HG03342 (cell line): ENCODE measurements at regions not wholly inside any gene's neighbourhood (a gene's known extent, or its start where the extent isn't known, plus 50 kb on each side); places are given as distances from the start of the nearest gene placed in this dataset.

ENCODE experiments used
- ATAC-seq: cut with Tn5 transposase; IDR thresholded peaks from one replicate; pipeline ENCODE4 v1.9.1; 2021; ENCODE audit warnings: mild to moderate bottlenecking, moderate library complexity; ENCODE audit not compliant: unreplicated experiment

DNA sequence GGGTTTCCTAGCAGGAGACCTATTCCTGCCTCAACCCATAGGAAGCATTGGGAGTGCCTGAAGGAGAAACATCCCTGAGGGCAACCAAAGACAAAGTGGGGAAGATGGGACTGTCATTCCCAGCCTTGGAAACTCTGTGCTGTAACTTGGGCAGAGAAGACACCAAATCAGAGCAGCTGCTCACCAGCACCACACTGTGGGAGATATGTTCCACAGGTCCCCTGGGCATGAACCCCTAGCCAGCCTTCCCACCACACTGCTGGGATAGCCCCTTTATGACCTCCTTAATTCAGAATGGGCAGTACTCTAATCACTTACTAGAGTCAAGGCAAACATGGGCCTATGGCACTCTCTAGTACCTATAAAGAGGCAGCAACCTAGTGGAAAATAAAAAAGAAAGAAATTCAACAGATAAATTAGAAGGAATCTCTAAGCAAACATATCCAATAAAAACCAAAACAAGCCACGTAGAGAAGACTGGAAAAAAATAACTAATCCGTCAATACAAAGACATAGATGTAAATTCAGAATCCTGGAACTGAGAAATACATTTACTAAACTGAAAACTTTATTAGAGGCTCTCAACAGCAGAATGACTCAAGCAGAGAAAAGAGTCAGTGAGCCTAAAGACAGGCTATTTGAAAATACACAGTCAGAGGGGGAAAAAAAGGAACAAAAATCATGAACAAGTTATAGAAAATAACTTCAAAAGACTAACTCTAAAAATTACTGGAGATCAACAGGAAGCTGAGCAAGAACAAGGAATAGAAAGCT lies 878.4 kb upstream of the FRG1 start:
- ATAC-seq = no peak

DNA sequence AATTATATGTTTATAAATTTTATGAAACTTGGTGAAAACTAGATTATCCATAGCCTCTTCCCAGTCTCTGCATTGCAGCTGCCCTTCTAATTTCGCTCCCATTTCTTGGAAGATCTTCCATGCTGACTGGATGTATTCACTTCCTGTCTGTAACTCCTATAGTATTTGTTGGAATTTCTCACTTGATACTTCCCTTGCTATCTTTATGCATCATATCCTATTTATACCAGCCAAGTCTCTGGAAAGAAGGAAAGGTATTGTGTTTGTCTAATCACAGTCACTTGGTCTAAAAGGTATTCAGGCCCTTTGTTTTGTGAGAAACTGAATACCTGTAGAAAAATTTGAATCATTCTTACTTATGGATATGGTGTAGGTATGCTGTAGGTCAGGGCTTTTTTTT lies 870.9 kb upstream of the FRG1 start:
- no peak for ATAC-seq

DNA sequence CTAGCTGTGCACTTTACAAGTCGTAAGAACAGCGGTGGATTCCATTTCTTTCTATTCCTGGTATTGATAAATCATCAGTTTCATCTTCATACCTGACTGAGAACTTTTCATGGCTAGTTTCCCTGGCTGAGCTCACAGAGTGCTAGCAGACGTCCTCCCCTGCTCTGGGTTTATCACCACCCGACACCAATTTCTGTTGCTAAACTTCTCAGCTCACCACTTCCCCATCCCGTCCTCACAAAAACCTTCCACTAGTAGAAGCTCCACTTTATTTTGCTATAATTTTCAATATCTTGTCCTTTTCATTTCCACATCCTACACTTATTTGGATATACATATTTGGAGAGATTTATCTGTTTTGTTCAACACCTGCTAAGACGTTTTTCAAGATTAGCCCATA lies 869.4 kb upstream of the FRG1 start:
- no peak for ATAC-seq

DNA sequence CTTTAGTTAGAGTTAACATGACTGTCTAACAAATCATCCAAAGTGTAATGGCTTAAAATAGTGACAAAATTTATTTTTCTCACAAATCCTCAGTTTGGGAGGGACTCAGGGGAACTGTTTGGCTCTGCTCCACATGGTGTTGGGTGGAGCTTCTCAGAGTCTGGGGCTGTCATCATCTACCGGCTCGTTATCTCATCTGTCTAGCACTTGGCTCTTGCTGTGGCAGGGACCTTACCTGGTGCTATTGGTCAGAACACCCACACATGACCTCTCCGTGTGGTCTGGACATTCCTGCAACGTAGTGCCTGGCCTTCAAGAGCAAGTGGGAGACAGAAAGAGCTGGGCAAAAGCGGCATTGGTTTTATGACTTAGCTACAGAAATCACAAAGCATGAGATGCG lies 866.9 kb upstream of the FRG1 start:
- no peak for ATAC-seq

DNA sequence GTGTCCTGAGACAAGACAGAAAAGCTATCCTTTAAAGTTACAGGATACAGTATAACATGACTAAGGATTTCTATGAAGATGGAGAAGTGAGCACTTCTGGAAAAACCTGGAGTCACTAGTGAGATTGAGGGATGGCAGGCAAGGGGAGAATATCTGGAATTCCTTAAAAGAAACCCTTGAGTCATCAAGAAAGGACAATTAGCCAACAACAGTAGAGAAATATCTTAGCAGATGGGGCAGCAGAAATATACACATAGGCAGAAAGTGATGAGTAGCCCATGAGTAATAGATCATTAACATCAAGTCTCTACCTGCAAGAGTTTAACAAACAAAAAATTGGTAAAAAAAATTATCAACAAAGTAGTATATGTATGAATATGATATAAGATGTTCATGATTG lies 858.8 kb upstream of the FRG1 start:
- ATAC-seq = no peak

DNA sequence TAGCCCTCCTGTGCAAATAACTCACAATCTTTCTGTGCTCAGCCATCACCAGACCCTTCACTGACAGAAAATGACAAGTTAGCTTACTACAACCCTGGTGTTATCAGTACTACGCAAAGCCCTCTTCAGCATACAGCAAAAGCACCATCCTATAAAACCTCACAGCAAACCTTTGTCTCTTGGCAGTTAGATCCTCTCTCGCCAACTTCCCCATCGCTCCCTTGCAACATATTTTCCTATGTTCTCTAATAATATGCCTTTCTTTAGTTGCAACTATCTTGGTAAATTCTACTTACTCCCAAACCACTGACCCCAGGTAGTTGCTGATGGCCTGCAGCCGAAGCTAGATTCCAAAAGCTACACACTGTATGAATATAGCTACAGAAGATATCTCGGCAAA lies 856.9 kb upstream of the FRG1 start:
- no peak for ATAC-seq

DNA sequence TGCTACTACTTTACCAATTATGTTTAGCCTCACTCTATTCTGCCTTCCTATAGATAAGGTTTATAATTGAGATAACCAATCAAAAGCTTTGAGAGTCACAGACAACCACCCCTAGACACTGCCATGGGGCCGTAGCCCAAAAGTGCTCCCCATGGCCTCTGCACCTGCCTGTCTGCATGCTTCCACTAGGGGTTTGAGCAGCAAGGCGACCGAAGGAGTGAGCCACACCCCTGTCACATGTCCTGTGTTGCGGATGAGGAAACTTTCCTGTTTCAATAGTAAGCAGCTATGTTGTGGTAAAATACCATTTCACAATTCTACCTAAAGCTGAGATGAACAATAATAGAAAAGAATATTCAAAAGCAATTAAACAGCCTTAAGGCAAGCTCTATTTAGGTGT lies 856.0 kb upstream of the FRG1 start:
- ATAC-seq = no peak

DNA sequence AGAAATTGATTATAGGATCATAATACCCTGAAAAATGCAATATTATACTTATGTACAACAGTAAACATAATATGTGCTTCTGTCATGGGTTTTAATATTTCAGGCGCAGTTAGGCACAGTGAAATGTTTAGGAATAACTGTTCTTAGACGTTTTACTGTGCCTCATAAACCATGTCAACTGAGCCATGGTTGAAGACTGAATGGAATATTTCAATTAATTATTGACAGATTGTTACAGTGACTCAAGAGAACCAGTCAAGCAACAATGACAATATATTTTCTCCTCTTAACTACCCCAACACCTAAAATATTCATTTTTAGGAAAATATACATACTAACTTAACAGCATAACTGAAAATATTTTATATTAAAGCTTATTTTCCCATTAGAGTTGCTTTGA lies 852.7 kb upstream of the FRG1 start:
- no peak for ATAC-seq

DNA sequence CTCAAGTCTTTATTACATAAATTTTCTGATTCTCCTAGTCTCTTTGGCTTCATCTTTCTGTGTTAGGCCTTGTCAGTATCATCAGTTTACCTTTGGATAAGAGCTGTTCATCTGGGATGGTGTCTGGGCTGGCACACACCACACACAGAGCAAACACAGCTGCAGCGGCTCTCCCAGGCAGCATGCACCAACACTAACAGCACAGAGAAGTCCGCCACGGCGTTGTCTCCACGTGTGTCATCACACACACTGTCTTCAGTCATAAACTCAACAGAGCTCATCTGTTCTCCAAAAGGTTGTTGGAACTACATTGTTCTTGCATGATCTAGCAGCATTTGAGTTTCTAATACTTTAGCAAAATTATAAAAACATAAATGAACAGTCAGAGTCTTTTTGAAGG lies 851.9 kb upstream of the FRG1 start:
- ATAC-seq = no peak

DNA sequence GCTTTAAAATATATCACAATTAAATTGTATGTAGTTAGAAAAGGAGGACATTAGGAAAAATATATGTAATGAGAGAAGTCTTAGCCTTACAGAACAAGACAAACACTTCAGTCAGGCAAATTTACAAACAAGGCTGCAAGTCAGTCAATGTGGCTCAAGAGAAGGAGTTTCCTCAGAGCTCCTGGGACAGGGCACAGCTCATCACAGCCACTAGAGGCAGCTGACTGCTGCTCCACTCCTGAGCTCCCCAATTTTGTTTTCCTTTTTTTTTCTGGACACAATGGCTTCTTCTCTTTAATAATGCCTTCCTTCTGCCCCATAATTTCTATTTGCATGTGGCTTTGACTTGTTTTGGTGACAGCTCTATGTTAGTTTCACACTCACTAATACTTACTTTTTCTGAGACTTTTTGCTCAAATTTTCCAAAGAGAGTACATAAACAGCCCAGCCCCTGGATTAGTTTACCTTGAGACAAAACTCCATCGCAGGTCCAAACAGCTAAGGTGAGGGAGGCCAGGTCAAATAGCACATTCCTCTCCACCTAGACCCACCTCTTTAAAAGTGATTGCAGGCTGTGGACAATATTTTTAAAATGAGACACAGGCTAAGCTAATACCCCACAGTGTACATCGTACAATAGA lies 850.4 kb upstream of the FRG1 start:
- ATAC-seq = no peak

DNA sequence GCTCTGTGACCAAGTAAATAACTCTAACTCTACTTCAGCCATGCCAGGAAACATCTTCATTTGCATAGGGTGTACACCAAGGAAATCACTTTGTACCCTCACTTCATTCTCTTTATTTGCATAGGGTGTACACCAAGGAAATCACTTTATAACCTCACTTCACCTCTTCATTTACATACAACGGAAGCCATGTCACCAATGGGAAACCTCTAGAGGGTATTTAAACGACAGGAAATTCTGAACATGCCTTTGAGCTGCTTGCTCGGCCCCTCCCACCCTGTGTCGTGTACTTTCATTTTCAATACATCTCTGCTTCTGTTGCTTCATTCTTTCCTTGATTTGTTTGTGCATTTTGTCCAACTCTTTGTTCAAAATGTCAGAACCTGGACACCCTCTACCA lies 848.1 kb upstream of the FRG1 start:
- ATAC-seq = no peak

DNA sequence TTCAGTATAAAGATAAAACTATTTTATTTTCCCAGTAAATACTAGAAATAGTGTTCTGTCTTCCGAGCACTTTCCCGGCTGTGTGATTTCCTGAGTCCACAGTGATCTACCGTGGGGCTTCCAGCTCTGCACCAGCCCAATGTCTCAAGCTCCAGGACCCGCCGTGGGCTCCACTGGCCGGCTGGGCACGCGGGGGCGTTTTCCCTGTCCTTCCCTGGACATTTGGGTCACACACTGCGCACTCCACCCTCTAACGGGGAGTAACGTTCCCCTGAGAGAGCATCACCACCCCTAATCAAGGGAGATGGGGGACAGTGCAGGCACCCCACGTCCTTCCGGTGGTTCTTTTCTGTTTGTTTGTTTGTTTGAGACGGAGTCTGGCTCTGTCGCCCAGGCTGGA lies 844.6 kb upstream of the FRG1 start:
- no peak for ATAC-seq

DNA sequence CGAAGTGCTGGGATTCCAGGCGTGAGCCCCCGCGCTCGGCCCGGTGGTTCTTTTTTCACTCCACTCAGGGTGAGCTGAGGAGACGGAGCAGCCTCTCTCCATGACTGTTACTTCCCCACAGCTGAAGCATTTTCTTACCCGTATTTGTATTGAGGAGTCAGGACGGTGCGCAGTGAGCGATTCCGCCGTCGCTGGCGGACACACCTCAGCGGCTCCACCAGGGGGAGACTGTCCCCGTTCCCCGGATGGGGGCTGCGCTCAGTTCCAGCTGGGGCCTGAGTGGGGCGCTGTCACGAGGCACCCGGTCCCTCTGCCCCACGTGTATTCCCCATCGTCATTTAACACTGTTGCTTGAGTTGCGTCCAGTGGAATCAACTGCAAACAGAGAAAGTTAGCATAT lies 844.0 kb upstream of the FRG1 start:
- ATAC-seq = no peak

DNA sequence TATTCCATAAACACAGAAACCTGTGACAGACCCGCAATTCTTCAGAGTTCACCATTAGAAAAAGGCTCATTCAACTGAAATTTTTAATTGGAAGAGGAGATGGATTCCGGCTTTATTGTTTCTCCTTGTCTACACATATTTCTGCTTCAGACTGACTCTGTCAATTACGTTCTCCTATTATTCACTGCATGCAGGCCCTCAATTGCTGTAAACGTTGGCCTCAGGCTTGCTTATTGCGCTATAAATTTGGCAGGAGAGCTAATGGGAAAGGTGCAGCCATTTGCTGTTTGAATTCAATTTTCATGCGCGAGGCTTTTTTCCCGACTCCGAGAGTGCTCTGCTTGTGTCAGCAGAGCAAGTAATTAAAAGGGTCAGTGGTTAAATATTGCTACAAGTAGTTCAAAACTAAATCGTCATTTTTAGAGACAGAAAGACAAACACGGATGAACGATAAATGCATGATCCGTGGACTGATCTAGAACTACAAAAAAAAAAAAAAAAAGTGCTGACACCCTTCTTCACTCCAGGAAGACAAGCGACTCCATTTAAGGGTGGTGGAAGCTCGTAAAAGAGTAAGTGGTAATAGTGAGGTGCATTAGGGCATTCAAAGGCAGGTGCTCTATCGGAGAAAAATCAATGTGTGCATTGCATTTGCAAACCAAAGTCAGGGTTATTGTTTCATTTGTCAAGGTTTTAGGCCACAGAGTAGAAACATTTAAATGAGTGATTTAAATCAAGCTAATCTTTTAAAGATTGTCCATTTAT lies 841.6 kb upstream of the FRG1 start:
- ATAC-seq = no peak

DNA sequence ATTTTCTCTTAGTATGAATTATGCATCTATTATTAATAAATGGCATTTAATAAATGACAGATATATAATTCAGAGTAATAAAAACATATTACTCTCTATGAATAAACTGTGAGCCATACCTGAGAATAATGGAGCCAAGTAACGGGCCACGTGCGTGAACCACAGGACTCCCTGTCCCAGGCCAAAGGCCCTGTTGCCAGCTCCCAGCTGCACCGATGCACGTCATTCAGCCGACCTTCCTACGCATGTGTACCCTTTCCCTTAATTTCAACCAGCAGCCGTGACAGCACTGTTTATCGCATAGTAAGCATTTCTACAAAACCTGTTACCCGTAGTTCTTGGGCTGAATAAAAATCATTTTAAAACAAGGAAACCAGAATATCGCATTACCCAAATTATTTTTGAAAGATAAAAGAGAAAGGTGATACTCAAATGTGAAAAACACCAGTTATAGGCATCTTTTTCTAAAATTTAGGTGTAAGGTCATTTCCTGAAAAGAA lies 827.2 kb upstream of the FRG1 start:
- no peak for ATAC-seq

DNA sequence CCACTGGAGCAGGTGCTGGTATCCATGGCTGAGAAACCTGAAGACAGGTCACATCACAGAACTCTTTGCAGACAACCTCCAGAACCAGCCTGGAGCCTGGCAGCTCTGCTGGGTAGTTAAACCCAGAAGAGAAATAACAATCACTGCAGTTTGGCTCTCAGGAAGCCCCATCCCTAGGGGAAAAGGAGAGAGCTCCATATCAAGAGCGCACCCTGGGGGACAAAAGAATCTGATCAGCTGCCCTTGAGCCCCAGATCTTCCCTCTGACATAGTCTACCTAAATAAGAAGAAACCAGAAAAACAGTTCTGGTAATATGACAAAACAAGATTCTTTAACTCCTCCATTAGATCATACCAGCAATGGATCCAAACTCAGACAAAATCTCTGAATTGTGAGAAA lies 823.2 kb upstream of the FRG1 start:
- ATAC-seq = no peak

DNA sequence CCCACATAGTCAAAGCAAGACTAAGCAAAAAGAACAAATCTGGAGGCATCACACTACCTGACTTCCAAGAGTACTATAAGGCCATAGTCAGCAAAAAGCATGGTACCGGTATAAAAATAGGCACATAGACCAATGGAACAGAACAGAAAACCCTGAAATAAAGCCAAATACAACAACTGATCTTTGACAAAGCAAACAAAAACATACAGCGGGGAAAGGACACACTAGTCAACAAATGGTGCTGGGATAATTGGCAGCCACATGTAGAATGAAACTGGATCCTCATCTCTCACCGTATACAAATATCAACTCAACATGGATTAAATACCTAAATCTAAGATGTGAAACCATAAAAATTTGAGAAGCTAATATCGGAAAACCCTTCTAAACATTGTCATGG lies 819.3 kb upstream of the FRG1 start:
- ATAC-seq = no peak

DNA sequence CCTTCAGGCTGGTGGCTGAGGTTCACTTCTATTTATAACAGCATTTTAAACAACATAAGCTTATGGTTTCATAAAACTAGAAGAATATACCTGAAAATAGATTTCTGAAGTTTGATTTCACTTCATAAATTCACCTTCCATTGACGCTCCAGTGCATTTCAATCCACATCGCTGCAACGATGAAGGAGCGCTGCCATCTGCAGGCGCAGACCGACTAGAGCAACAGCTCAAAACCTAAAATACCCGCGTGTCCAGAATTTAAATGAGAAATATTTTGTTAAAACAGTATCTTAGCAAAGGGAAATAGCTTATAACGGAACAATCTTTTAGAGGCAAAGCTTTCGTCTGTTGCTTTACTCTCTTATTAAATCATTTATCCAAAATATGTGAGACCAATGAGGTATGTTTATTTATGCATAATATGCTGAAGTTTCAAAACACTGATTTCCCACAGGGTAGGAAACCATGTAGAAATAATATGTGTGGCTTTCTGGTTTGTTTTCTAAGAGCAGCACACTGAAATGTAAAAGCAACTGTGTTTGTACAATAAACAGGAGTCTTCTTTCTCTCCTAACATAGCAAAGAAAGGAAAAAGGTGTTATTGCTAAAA lies 816.4 kb upstream of the FRG1 start:
- ATAC-seq = no peak

DNA sequence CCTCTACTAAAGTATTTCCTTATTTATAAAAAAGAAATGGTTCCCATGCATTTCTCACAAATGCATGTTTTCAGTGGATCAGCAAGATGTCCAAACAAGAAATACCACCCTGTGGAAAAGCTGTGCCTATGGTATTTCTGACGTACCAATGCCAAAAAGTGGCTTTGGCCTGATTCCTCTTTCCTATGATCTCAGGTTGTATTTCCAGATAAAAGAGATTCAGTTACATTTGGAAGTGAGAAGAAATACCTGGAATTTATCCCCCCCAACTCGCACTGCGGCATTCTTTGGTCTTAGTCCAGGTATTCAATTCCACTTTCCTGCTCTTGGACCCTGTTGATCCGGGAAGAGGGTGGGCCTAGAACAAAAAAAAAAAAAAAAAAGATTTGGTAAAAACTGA lies 815.9 kb upstream of the FRG1 start:
- ATAC-seq = no peak

DNA sequence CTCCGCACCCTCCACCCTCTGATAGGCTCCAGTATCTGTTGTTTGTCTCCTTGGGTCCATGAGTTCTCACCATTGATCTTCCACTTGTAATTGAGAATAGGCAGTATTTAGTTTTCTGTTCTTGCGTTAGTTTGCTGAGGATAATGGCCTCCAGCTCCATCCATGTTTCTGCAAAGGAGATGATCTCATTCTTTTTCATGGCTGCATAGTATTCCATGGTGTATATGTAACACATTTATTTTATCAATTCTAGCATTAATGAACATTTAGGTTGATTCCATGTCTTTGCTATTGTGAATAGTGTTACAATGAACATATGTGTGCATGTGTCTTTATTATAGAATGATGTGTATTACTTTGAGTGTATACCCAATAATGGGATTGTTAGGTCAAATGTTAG lies 814.6 kb upstream of the FRG1 start:
- ATAC-seq = no peak

DNA sequence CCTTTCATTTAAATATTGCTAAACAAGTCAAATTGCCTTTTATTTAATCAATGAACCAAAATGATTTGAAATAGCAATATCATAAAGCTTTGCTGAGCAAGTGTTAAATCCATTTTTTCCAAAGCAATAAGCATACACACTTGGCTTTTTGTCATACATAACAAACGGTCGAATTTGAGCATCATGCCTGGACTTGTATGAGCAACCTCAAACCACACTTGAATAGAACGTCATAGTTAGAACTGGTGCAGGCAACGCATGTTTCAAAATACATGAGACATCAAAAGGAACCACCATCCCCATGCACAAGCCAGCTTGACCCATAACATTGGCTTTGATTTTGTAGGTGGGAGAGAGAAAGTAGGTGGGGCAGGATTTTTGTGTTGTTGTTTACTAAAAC lies 812.3 kb upstream of the FRG1 start:
- no peak for ATAC-seq
